ENCODE measurements at regions not wholly inside any gene's neighbourhood (a gene's known extent, or its start where the extent isn't known, plus 50 kb on each side); places are given as distances from the start of the nearest gene placed in this dataset.

DNA sequence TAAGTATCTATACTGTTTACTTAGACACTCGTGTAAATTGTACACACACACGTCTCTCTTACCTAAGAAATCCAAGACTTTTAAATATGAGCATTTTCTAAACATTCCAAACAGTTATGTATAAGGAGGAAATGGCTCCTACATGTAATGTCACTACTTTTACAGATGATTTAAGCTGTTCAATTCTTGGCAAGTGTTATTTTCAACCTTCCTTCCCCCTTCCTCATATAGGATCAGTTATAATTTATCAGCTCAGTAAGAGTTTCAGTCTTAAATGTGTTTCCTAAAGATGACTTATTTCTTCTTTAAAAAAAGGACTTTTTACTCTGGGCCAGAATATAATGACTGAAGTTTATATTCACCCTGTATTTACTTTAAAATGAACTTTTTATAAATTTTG is 601.1 kb downstream of the ANKRD50 start:
- Histone ChIP-seq H3K4me2 (ENCODE audit: low read length) (no peak overlapping the region), H3K9ac (ENCODE audit: low read length) (no peak overlapping the region), H3K36me3 (ENCODE audit: insufficient read depth, low read length) (no peaks in the 10 kb centered on the region), H3K27ac (ENCODE audit: low read length) (no peak overlapping the region), H3K4me3 (ENCODE audit: low read length) (no peak overlapping the region), H2AFZ (ENCODE audit: low read depth, low read length) (no peak overlapping the region), H3K79me2 (replicated peaks; ENCODE audit: insufficient read depth, low read length) (no peaks in the 10 kb centered on the region), H3K27me3 (ENCODE audit: insufficient read depth, low read depth, low read length) (no peaks in the 10 kb centered on the region), H3K9me3 (ENCODE audit: low read length) (no peaks in the 10 kb centered on the region), H3K9me2 (ENCODE audit: insufficient read depth, low read length) (no peaks in the 10 kb centered on the region), H4K20me1 (ENCODE audit: insufficient read depth) (no peaks in the 10 kb centered on the region), H3F3A (ENCODE audit: insufficient read depth, low read length, poor library complexity, severe bottlenecking) (no peaks in the 10 kb centered on the region)
- TF ChIP-seq, protein P1, sequence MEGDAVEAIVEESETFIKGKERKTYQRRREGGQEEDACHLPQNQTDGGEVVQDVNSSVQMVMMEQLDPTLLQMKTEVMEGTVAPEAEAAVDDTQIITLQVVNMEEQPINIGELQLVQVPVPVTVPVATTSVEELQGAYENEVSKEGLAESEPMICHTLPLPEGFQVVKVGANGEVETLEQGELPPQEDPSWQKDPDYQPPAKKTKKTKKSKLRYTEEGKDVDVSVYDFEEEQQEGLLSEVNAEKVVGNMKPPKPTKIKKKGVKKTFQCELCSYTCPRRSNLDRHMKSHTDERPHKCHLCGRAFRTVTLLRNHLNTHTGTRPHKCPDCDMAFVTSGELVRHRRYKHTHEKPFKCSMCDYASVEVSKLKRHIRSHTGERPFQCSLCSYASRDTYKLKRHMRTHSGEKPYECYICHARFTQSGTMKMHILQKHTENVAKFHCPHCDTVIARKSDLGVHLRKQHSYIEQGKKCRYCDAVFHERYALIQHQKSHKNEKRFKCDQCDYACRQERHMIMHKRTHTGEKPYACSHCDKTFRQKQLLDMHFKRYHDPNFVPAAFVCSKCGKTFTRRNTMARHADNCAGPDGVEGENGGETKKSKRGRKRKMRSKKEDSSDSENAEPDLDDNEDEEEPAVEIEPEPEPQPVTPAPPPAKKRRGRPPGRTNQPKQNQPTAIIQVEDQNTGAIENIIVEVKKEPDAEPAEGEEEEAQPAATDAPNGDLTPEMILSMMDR (IDR thresholded peaks at IDR 0.05; ENCODE audit: poor library complexity, severe bottlenecking), result no peak
- TF ChIP-seq TAF1 (IDR thresholded peaks at IDR 0.05; ENCODE audit: low read depth), result no peak
- TF ChIP-seq, protein P2, sequence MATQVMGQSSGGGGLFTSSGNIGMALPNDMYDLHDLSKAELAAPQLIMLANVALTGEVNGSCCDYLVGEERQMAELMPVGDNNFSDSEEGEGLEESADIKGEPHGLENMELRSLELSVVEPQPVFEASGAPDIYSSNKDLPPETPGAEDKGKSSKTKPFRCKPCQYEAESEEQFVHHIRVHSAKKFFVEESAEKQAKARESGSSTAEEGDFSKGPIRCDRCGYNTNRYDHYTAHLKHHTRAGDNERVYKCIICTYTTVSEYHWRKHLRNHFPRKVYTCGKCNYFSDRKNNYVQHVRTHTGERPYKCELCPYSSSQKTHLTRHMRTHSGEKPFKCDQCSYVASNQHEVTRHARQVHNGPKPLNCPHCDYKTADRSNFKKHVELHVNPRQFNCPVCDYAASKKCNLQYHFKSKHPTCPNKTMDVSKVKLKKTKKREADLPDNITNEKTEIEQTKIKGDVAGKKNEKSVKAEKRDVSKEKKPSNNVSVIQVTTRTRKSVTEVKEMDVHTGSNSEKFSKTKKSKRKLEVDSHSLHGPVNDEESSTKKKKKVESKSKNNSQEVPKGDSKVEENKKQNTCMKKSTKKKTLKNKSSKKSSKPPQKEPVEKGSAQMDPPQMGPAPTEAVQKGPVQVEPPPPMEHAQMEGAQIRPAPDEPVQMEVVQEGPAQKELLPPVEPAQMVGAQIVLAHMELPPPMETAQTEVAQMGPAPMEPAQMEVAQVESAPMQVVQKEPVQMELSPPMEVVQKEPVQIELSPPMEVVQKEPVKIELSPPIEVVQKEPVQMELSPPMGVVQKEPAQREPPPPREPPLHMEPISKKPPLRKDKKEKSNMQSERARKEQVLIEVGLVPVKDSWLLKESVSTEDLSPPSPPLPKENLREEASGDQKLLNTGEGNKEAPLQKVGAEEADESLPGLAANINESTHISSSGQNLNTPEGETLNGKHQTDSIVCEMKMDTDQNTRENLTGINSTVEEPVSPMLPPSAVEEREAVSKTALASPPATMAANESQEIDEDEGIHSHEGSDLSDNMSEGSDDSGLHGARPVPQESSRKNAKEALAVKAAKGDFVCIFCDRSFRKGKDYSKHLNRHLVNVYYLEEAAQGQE (IDR thresholded peaks at IDR 0.05; ENCODE audit: borderline replicate concordance), result no peak
- no peak for TF ChIP-seq MXI1 (conservative IDR thresholded peaks at IDR 0.05; ENCODE audit: poor library complexity, severe bottlenecking)
- TF ChIP-seq SMC3 (conservative IDR thresholded peaks at IDR 0.05; ENCODE audit: poor library complexity), result no peak

DNA sequence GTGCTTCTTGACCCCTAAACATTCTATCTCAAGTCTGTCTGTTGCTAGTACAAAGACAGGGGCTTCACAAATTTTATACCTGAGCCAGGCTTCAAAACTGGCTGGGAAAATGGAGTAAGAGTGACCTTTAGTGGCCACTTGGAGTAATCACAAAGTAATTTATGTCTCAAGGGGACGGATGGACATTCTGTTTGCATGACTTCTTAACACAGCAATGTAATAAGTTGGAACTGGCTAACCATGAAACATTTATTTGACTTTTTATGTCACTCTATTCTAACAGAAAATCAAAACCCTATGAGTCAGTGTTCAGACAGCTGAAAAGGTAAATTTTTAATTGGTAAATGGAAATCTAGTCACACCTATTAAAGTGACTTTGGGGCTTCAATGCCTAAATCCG is 600.6 kb downstream of the ANKRD50 start:
- Histone ChIP-seq H3K9me2 (ENCODE audit: insufficient read depth, low read length) (no peaks in the 10 kb centered on the region), H2AFZ (ENCODE audit: low read depth, low read length) (no peak overlapping the region), H4K20me1 (ENCODE audit: insufficient read depth) (no peaks in the 10 kb centered on the region), H3K4me3 (ENCODE audit: low read length) (no peak overlapping the region), H3K9ac (ENCODE audit: low read length) (no peak overlapping the region), H3K27ac (ENCODE audit: low read length) (no peak overlapping the region), H3K36me3 (ENCODE audit: insufficient read depth, low read length) (no peaks in the 10 kb centered on the region), H3K4me2 (ENCODE audit: low read length) (no peak overlapping the region), H3K9me3 (ENCODE audit: low read length) (no peaks in the 10 kb centered on the region), H3K79me2 (replicated peaks; ENCODE audit: insufficient read depth, low read length) (no peaks in the 10 kb centered on the region), H3K27me3 (ENCODE audit: insufficient read depth, low read depth, low read length) (no peaks in the 10 kb centered on the region), H3F3A (ENCODE audit: insufficient read depth, low read length, poor library complexity, severe bottlenecking) (no peaks in the 10 kb centered on the region)
- TF ChIP-seq POLR2AphosphoS5 (IDR thresholded peaks at IDR 0.05), result no peak
- TF ChIP-seq, protein P1 (IDR thresholded peaks at IDR 0.05; ENCODE audit: poor library complexity, severe bottlenecking), result peak; percentile 78
- TF ChIP-seq SMC3 (conservative IDR thresholded peaks at IDR 0.05; ENCODE audit: poor library complexity), result peak; percentile 86
- TF ChIP-seq RAD21 (conservative IDR thresholded peaks at IDR 0.05), result peak; percentile 85

All from neural cell (in vitro differentiated cells).